ENCODE measurements at regions not wholly inside any gene's neighbourhood (a gene's known extent, or its start where the extent isn't known, plus 50 kb on each side); places are given as distances from the start of the nearest gene placed in this dataset.

DNA sequence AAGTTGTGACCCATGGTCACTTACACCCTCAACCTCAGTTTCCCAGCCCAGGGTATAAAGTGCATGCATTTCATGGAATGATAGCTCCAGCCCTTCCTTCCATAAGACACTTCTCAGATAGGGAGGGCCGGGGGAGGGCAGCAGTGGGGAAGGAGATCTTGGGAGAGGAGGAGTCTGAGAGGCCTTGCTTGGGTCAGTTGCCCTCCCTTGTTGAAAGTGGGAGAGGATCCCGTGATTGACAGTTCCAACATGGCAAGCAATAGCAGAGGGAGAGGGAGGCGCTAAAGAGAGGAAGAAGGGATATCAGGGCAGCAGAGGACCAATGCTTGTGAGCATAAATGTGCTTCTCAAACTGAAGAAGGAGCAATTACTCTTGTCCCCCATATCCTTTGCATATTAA is 244.4 kb downstream of the CHRM3 start:
- no peak for TF ChIP-seq CTCF (IDR thresholded peaks at IDR 0.05; ENCODE audit: unreplicated experiment)
- Mint-ChIP-seq H3K36me3 (no peaks in the 10 kb centered on the region), H3K27ac (no peak overlapping the region), H3K4me1 (peaks cover 9% of the 10 kb centered on the region), H3K27me3 (ENCODE audit: low read depth) (no peaks in the 10 kb centered on the region), H3K4me3 (no peak overlapping the region), H3K9me3 (no peaks in the 10 kb centered on the region)
- no peak for DNase-seq (ENCODE audit: low spot score in 2 of 2, unreplicated experiment in 2 of 2)

DNA sequence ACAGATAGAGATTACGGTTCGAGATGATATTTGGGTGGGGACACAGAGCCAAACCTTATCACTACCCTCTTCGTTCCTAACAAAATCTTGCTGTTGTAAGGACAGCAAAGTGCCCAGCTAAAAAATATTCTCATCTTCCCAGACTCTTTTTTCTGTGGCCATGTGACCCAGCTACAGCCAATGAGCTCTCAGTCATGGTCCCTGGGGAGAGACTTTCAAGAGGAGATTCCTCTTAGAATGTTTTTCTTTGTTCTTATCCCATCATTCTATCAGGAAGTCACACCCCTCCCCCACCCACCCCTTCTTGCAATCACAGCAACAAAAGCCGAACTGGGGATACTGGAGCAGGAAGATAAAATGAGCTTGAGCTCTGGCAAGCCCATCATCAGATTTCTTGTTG is 247.1 kb downstream of the CHRM3 start:
- no peak overlapping the region for H3K27ac Mint-ChIP-seq
- no peaks in the 10 kb centered on the region for H3K27me3 Mint-ChIP-seq (ENCODE audit: low read depth)
- no peaks in the 10 kb centered on the region for H3K36me3 Mint-ChIP-seq
- no peaks in the 10 kb centered on the region for H3K9me3 Mint-ChIP-seq
- no peak overlapping the region for H3K4me3 Mint-ChIP-seq
- H3K4me1 Mint-ChIP-seq: peaks cover 9% of the 10 kb centered on the region
- no peak for DNase-seq (ENCODE audit: low spot score in 2 of 2, unreplicated experiment in 2 of 2)
- TF ChIP-seq CTCF (IDR thresholded peaks at IDR 0.05; ENCODE audit: unreplicated experiment): no peak

GRCh38 chr1:239635276-239635675 is 248.9 kb downstream of the CHRM3 start:
- Mint-ChIP-seq H3K27ac (no peak overlapping the region), H3K4me3 (no peak overlapping the region), H3K4me1 (peaks cover 9% of the 10 kb centered on the region), H3K36me3 (no peaks in the 10 kb centered on the region), H3K27me3 (ENCODE audit: low read depth) (no peaks in the 10 kb centered on the region), H3K9me3 (no peaks in the 10 kb centered on the region)
- no peak for TF ChIP-seq CTCF (IDR thresholded peaks at IDR 0.05; ENCODE audit: unreplicated experiment)
- DNase-seq (ENCODE audit: low spot score in 2 of 2, unreplicated experiment in 2 of 2): no peak

DNA sequence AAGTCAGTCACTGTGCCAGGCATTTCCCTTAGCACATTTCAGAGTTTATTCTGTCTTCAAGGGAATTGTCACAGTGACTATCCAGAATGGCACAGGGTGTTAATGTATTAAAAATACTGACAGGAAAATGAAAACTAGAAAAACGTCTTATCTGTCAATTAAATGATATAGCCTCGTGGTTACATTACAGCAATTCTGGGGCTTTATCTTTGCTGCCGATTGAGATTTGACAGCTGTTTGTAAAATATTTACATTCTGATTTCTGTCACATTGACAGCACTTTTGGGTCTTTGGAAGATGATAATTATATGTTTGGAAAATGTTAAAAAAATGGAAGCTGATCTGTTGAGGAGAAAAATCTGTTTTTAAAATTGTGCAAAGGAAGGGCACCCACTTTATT is 250.0 kb downstream of the CHRM3 start:
- peaks cover 7% of the 10 kb centered on the region for H3K4me1 Mint-ChIP-seq

GRCh38 chr1:239644604-239645003 is 258.2 kb downstream of the CHRM3 start:
- Mint-ChIP-seq H3K27ac (no peak overlapping the region), H3K4me1 (no peaks in the 10 kb centered on the region), H3K27me3 (ENCODE audit: low read depth) (no peaks in the 10 kb centered on the region), H3K4me3 (no peak overlapping the region), H3K9me3 (no peaks in the 10 kb centered on the region), H3K36me3 (peaks cover 5% of the 10 kb centered on the region)
- DNase-seq (ENCODE audit: low spot score in 2 of 2, unreplicated experiment in 2 of 2): no peak
- no peak for TF ChIP-seq CTCF (IDR thresholded peaks at IDR 0.05; ENCODE audit: unreplicated experiment)

More for the DNA sequence above, 250.0 kb downstream of the CHRM3 start:
- Mint-ChIP-seq H3K4me3 (no peak overlapping the region), H3K9me3 (no peaks in the 10 kb centered on the region), H3K27me3 (ENCODE audit: low read depth) (no peaks in the 10 kb centered on the region), H3K36me3 (no peaks in the 10 kb centered on the region), H3K27ac (no peak overlapping the region)
- DNase-seq (ENCODE audit: low spot score in 2 of 2, unreplicated experiment in 2 of 2): no peak
- no peak for TF ChIP-seq CTCF (IDR thresholded peaks at IDR 0.05; ENCODE audit: unreplicated experiment)

- no peaks in the 10 kb centered on the region for H3K27me3 Mint-ChIP-seq (ENCODE audit: low read depth)
- H3K4me1 Mint-ChIP-seq: peaks cover 4% of the 10 kb centered on the region
- peaks cover 4% of the 10 kb centered on the region for H3K9me3 Mint-ChIP-seq
- DNase-seq (ENCODE audit: low spot score in 2 of 2, unreplicated experiment in 2 of 2): no peak
- H3K4me3 Mint-ChIP-seq: no peak overlapping the region
- H3K27ac Mint-ChIP-seq: no peak overlapping the region
- no peak for TF ChIP-seq CTCF (IDR thresholded peaks at IDR 0.05; ENCODE audit: unreplicated experiment)
- peaks cover 5% of the 10 kb centered on the region for H3K36me3 Mint-ChIP-seq
Observed at GRCh38 chr1:239647045-239647444, 260.7 kb downstream of the CHRM3 start.

Data from mesothelial cell of epicardium (in vitro differentiated cells).